ENCODE measurements at regions not wholly inside any gene's neighbourhood (a gene's known extent, or its start where the extent isn't known, plus 50 kb on each side); places are given as distances from the start of the nearest gene placed in this dataset.

GRCh38 chr2:120583851-120584570, 151.7 kb upstream of the GLI2 start:
- Histone ChIP-seq H3K4me2 (ENCODE audit: insufficient read depth, low read length) (no peak overlapping the region), H3K4me1 (ENCODE audit: insufficient read depth, low read length) (peaks cover 1% of the 10 kb centered on the region), H3K27me3 (ENCODE audit: insufficient read depth, low read length) (no peaks in the 10 kb centered on the region), H3K79me2 (ENCODE audit: insufficient read depth, low read length) (no peaks in the 10 kb centered on the region), H3K36me3 (ENCODE audit: insufficient read depth, low read length) (no peaks in the 10 kb centered on the region), H3K9me3 (ENCODE audit: low read depth, low read length) (no peaks in the 10 kb centered on the region), H3K4me3 (ENCODE audit: insufficient read depth, low read length) (no peak overlapping the region), H2AFZ (ENCODE audit: low read length) (no peak overlapping the region), H4K20me1 (ENCODE audit: insufficient read depth, low read length) (no peaks in the 10 kb centered on the region), H3K27ac (ENCODE audit: low read depth, low read length) (no peak overlapping the region)
- no peak for TF ChIP-seq CTCF (IDR thresholded peaks at IDR 0.05; ENCODE audit: extremely low read depth, low read depth, low read length)
- no peak for DNase-seq (ENCODE audit: insufficient read length, low spot score, missing footprints)

GRCh38 chr2:120586507-120587278, 149.0 kb upstream of the GLI2 start:
- TF ChIP-seq CTCF (IDR thresholded peaks at IDR 0.05; ENCODE audit: extremely low read depth, low read depth, low read length), result no peak
- H3K79me2 ChIP-seq (ENCODE audit: insufficient read depth, low read length), result no peaks in the 10 kb centered on the region
- H2AFZ ChIP-seq (ENCODE audit: low read length), result peak overlapping the region; percentile 42
- H3K4me2 ChIP-seq (ENCODE audit: insufficient read depth, low read length), result peak overlapping the region; percentile 25
- no peaks in the 10 kb centered on the region for H3K36me3 ChIP-seq (ENCODE audit: insufficient read depth, low read length)
- H3K27ac ChIP-seq (ENCODE audit: low read depth, low read length), result no peak overlapping the region
- no peak overlapping the region for H3K4me3 ChIP-seq (ENCODE audit: insufficient read depth, low read length)
- DNase-seq (ENCODE audit: insufficient read length, low spot score, missing footprints), result peak; percentile 62
- no peaks in the 10 kb centered on the region for H3K27me3 ChIP-seq (ENCODE audit: insufficient read depth, low read length)
- no peaks in the 10 kb centered on the region for H4K20me1 ChIP-seq (ENCODE audit: insufficient read depth, low read length)
- peaks cover 16% of the 10 kb centered on the region for H3K4me1 ChIP-seq (ENCODE audit: insufficient read depth, low read length)
- no peaks in the 10 kb centered on the region for H3K9me3 ChIP-seq (ENCODE audit: low read depth, low read length)

GRCh38 chr2:120587279-120587996, 148.2 kb upstream of the GLI2 start:
- H3K4me3 ChIP-seq (ENCODE audit: insufficient read depth, low read length), result no peak overlapping the region
- H3K9me3 ChIP-seq (ENCODE audit: low read depth, low read length), result no peaks in the 10 kb centered on the region
- H3K4me2 ChIP-seq (ENCODE audit: insufficient read depth, low read length), result peak overlapping the region; percentile 25
- no peaks in the 10 kb centered on the region for H3K27me3 ChIP-seq (ENCODE audit: insufficient read depth, low read length)
- no peaks in the 10 kb centered on the region for H3K36me3 ChIP-seq (ENCODE audit: insufficient read depth, low read length)
- peak; percentile 18 for DNase-seq (ENCODE audit: insufficient read length, low spot score, missing footprints)
- TF ChIP-seq CTCF (IDR thresholded peaks at IDR 0.05; ENCODE audit: extremely low read depth, low read depth, low read length), result no peak
- H3K79me2 ChIP-seq (ENCODE audit: insufficient read depth, low read length), result no peaks in the 10 kb centered on the region
- peak overlapping the region; percentile 42 for H2AFZ ChIP-seq (ENCODE audit: low read length)
- H3K4me1 ChIP-seq (ENCODE audit: insufficient read depth, low read length), result peaks cover 16% of the 10 kb centered on the region
- H3K27ac ChIP-seq (ENCODE audit: low read depth, low read length), result no peak overlapping the region
- no peaks in the 10 kb centered on the region for H4K20me1 ChIP-seq (ENCODE audit: insufficient read depth, low read length)

GRCh38 chr2:120587997-120588336, 147.7 kb upstream of the GLI2 start:
- Histone ChIP-seq H3K27me3 (ENCODE audit: insufficient read depth, low read length) (no peaks in the 10 kb centered on the region), H3K4me1 (ENCODE audit: insufficient read depth, low read length) (peaks cover 16% of the 10 kb centered on the region), H2AFZ (ENCODE audit: low read length) (no peak overlapping the region), H4K20me1 (ENCODE audit: insufficient read depth, low read length) (no peaks in the 10 kb centered on the region), H3K79me2 (ENCODE audit: insufficient read depth, low read length) (no peaks in the 10 kb centered on the region), H3K27ac (ENCODE audit: low read depth, low read length) (no peak overlapping the region), H3K4me2 (ENCODE audit: insufficient read depth, low read length) (no peak overlapping the region), H3K36me3 (ENCODE audit: insufficient read depth, low read length) (no peaks in the 10 kb centered on the region), H3K9me3 (ENCODE audit: low read depth, low read length) (no peaks in the 10 kb centered on the region), H3K4me3 (ENCODE audit: insufficient read depth, low read length) (no peak overlapping the region)
- TF ChIP-seq CTCF (IDR thresholded peaks at IDR 0.05; ENCODE audit: extremely low read depth, low read depth, low read length), result no peak
- peak; percentile 14 for DNase-seq (ENCODE audit: insufficient read length, low spot score, missing footprints)
